Keratinocyte (primary cell): ENCODE measurements at regions not wholly inside any gene's neighbourhood (a gene's known extent, or its start where the extent isn't known, plus 50 kb on each side); places are given as distances from the start of the nearest gene placed in this dataset.

Source experiments
- DNase-seq: peaks from one replicate; pipeline ENCODE4 v3.0.0-alpha.2; 2011; ENCODE audit warnings: low read depth, missing footprints, low spot score
- FAIRE-seq: peaks from 2 replicates; lab custom pipeline; 2011; peaks lifted over from hg19 to GRCh38; lab: Jason Lieb, UNC
- H2AFZ ChIP-seq: 2 replicates; pipeline ENCODE4 v1.6.0; 2012; ENCODE audit warnings: low read length, control low read depth, inconsistent platforms; ENCODE audit not compliant: control insufficient read depth
- H3K27ac ChIP-seq: 2 replicates; pipeline ENCODE4 v1.5.1; 2011; ENCODE audit warnings: low read length; ENCODE audit not compliant: control insufficient read depth, insufficient read depth
- H3K27me3 ChIP-seq: 3 replicates; pipeline ENCODE4 v1.6.0; 2011; ENCODE audit warnings: low read length; ENCODE audit not compliant: control insufficient read depth, insufficient read depth; ENCODE audit errors: extremely low read depth
- H3K36me3 ChIP-seq, 2 experiments: 2 replicates in 1 of 2; 3 replicates in 1 of 2; pipeline ENCODE4 v1.5.1; 2011; ENCODE audit warnings: low read length in 2 of 2, mild to moderate bottlenecking in 1 of 2; ENCODE audit not compliant: control insufficient read depth in 2 of 2, insufficient read depth in 2 of 2; ENCODE audit errors: extremely low read depth in 1 of 2
- H3K4me1 ChIP-seq: 3 replicates; pipeline ENCODE4 v1.5.1; 2011; ENCODE audit warnings: low read length; ENCODE audit not compliant: control insufficient read depth, insufficient read depth; ENCODE audit errors: extremely low read depth
- H3K4me2 ChIP-seq: 3 replicates; pipeline ENCODE4 v1.6.0; 2011; ENCODE audit warnings: low read depth, low read length; ENCODE audit not compliant: control insufficient read depth, insufficient read depth; ENCODE audit errors: extremely low read depth
- H3K4me3 ChIP-seq, 3 experiments: fragments of 200-600 bp in 1 of 3; sonication (generic) in 1 of 3; 2 replicates in 2 of 3; 3 replicates in 1 of 3; pipeline ENCODE4 v1.5.1; 2011 to 2016; ENCODE audit warnings: low read length in 3 of 3, mild to moderate bottlenecking in 3 of 3, control low read depth in 2 of 3, inconsistent platforms in 1 of 3, low read depth in 1 of 3, mixed read lengths in 1 of 3, mixed run types in 1 of 3, moderate library complexity in 1 of 3; ENCODE audit not compliant: control insufficient read depth in 2 of 3, insufficient read depth in 2 of 3; ENCODE audit errors: extremely low read depth in 1 of 3
- H3K79me2 ChIP-seq: 2 replicates; pipeline ENCODE4 v1.6.0; 2012; ENCODE audit warnings: low read length; ENCODE audit not compliant: control insufficient read depth, insufficient read depth
- H3K9ac ChIP-seq: 3 replicates; pipeline ENCODE4 v1.6.0; 2011; ENCODE audit warnings: low read length; ENCODE audit not compliant: control insufficient read depth, insufficient read depth; ENCODE audit errors: extremely low read depth
- H3K9me1 ChIP-seq: 3 replicates; pipeline ENCODE4 v1.6.0; 2011; ENCODE audit warnings: low read length; ENCODE audit not compliant: control insufficient read depth, insufficient read depth; ENCODE audit errors: extremely low read depth
- H3K9me3 ChIP-seq: 2 replicates; pipeline ENCODE4 v1.5.1; 2012; ENCODE audit warnings: low read depth, low read length; ENCODE audit not compliant: control insufficient read depth
- H4K20me1 ChIP-seq: 3 replicates; pipeline ENCODE4 v1.6.0; 2011; ENCODE audit warnings: low read length; ENCODE audit not compliant: control insufficient read depth, insufficient read depth; ENCODE audit errors: extremely low read depth
- EZH2 ChIP-seq: IDR thresholded peaks from one replicate; pipeline ENCODE4 v1.6.1; 2012; ENCODE audit warnings: inconsistent platforms, mild to moderate bottlenecking, low read length, moderate library complexity
- dilution Hi-C: fragments of 300-500 bp; cut with MboI; formaldehyde crosslinking; loops from one replicate; pipeline ENCODE4 v1.7.0; 2020; ENCODE audit warnings: low sequenced_read_pairs; ENCODE audit not compliant: extremely low pct_ligation_motif_present
- TF ChIP-seq, protein P1 (sequence below), 3 experiments: IDR thresholded peaks in 1 of 3; conservative IDR thresholded peaks in 1 of 3; optimal IDR thresholded peaks in 1 of 3; 2 replicates in 2 of 3; 3 replicates in 1 of 3; pipeline versions ENCODE3 to v1.5.1; 2011; ENCODE audit warnings: low read length in 3 of 3, mild to moderate bottlenecking in 3 of 3, moderate library complexity in 2 of 3, control low read depth in 1 of 3, inconsistent platforms in 1 of 3; ENCODE audit not compliant: insufficient read depth in 2 of 3; ENCODE audit errors: extremely low read depth in 1 of 3

DNA sequence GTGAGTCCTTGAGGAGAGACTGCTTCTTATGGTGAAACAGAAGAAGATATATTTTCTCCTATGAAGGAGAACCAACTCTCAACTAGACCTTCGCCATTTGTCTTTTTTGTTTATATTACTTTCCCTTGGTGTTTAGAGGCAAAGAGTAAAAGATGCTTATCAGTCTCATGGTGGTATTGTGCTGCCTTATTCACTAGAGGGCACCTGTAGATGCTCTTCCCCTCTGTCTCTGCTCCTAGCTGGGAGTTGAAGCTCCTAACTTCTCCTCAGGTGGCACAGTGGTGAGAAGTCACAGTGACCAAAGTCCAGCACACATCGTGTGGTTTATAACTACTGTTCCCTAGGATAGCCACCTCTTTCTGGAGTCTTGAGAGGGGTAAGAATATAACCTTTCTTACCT is 1359.6 kb downstream of the PLA2G4A start:
- Histone ChIP-seq H3K36me3 (no peaks in the 10 kb centered on the region), H3K4me1 (no peaks in the 10 kb centered on the region), H2AFZ (no peak overlapping the region), H3K79me2 (no peaks in the 10 kb centered on the region), H3K27me3 (no peaks in the 10 kb centered on the region), H4K20me1 (no peaks in the 10 kb centered on the region), H3K9me1 (no peaks in the 10 kb centered on the region), H3K9me3 (no peaks in the 10 kb centered on the region), H3K9ac (no peak overlapping the region), H3K27ac (no peak overlapping the region), H3K4me3 (no peak overlapping the region), H3K4me2 (no peak overlapping the region)
- DNase-seq (no peak), FAIRE-seq (no peak)
- TF ChIP-seq, protein P1, sequence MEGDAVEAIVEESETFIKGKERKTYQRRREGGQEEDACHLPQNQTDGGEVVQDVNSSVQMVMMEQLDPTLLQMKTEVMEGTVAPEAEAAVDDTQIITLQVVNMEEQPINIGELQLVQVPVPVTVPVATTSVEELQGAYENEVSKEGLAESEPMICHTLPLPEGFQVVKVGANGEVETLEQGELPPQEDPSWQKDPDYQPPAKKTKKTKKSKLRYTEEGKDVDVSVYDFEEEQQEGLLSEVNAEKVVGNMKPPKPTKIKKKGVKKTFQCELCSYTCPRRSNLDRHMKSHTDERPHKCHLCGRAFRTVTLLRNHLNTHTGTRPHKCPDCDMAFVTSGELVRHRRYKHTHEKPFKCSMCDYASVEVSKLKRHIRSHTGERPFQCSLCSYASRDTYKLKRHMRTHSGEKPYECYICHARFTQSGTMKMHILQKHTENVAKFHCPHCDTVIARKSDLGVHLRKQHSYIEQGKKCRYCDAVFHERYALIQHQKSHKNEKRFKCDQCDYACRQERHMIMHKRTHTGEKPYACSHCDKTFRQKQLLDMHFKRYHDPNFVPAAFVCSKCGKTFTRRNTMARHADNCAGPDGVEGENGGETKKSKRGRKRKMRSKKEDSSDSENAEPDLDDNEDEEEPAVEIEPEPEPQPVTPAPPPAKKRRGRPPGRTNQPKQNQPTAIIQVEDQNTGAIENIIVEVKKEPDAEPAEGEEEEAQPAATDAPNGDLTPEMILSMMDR (optimal IDR thresholded peaks at IDR 0.05 in 1 of 3, IDR thresholded peaks at IDR 0.05 in 1 of 3, conservative IDR thresholded peaks at IDR 0.05 in 1 of 3; ENCODE audit: extremely low read depth in 1 of 3, insufficient read depth in 2 of 3, low read length in 3 of 3) = no peak
- no peak for TF ChIP-seq EZH2
- dilution Hi-C loops = no loop called here

DNA sequence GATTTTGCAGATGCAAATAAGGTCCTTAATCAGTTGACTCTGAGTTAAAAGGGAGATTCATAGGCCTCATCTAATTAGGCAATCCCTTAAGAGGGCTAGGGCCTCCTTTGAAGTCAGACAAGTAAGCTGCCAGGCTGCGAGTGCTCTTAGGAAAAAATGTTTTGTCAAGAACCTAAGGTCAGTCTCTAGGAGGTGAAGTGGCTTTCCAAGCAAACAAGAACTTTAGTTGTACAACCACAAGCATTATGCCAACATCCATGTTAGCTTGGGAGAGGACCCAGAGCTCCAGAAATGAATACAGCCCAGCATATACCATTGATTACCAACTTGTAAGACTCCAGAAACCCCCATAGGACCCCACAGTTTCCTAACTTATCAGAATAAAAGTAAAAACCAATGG is 1366.2 kb downstream of the PLA2G4A start:
- no peaks in the 10 kb centered on the region for H3K36me3 ChIP-seq
- no peak overlapping the region for H3K9ac ChIP-seq
- H3K9me1 ChIP-seq = no peaks in the 10 kb centered on the region
- TF ChIP-seq EZH2 = no peak
- TF ChIP-seq, protein P1 (optimal IDR thresholded peaks at IDR 0.05 in 1 of 3, IDR thresholded peaks at IDR 0.05 in 1 of 3, conservative IDR thresholded peaks at IDR 0.05 in 1 of 3; ENCODE audit: extremely low read depth in 1 of 3, insufficient read depth in 2 of 3, low read length in 3 of 3) = no peak
- H3K27me3 ChIP-seq = no peaks in the 10 kb centered on the region
- H3K9me3 ChIP-seq = no peaks in the 10 kb centered on the region
- DNase-seq = no peak
- H3K27ac ChIP-seq = no peak overlapping the region
- dilution Hi-C loops = no loop called here
- FAIRE-seq = no peak
- no peak overlapping the region for H2AFZ ChIP-seq
- no peak overlapping the region for H3K4me3 ChIP-seq
- no peak overlapping the region for H3K4me2 ChIP-seq
- H3K79me2 ChIP-seq = no peaks in the 10 kb centered on the region
- H3K4me1 ChIP-seq = no peaks in the 10 kb centered on the region
- no peaks in the 10 kb centered on the region for H4K20me1 ChIP-seq
